ENCODE measurements at regions not wholly inside any gene's neighbourhood (a gene's known extent, or its start where the extent isn't known, plus 50 kb on each side); places are given as distances from the start of the nearest gene placed in this dataset.

- TF ChIP-seq CTCF (IDR thresholded peaks at IDR 0.05 in 8 of 11, conservative IDR thresholded peaks at IDR 0.05 in 3 of 11) (no peak), POLR2A (IDR thresholded peaks at IDR 0.05) (no peak)
These were observed 86.4 kb upstream of the MYCN start for GRCh38 chr2:15853903-15854302.

All from spleen (tissue), 7 donors.